ENCODE measurements at regions not wholly inside any gene's neighbourhood (a gene's known extent, or its start where the extent isn't known, plus 50 kb on each side); places are given as distances from the start of the nearest gene placed in this dataset.

- DNase-seq (ENCODE audit: low read depth), result no peak
Measured at GRCh38 chr3:70840106-70840870, 527.9 kb upstream of the MDFIC2 start.

GRCh38 chr3:70833239-70833960, 521.0 kb upstream of the MDFIC2 start:
- DNase-seq (ENCODE audit: low read depth), result no peak

DNA sequence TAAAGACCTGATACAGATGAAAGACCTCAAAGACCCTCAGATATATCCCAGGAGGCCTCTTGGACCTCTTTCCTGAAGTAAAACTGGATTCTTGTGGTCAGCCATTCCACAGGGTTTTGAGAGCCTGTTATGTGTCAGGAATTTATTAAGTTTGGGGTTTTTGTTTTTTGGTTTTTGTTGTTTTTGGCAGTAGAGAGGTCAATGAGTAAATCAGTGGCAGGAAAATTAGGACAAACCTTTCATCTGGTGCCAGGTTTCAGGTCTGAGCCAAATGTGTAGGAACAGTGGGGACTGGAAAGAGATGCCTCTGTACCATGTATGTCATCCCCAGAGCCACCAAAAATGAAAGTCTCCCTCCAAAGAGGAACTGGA, 520.4 kb upstream of the MDFIC2 start:
- DNase-seq (ENCODE audit: low read depth), result no peak

- DNase-seq (ENCODE audit: low read depth), result no peak
Measured at GRCh38 chr3:70832089-70832833, 519.8 kb upstream of the MDFIC2 start.

DNA sequence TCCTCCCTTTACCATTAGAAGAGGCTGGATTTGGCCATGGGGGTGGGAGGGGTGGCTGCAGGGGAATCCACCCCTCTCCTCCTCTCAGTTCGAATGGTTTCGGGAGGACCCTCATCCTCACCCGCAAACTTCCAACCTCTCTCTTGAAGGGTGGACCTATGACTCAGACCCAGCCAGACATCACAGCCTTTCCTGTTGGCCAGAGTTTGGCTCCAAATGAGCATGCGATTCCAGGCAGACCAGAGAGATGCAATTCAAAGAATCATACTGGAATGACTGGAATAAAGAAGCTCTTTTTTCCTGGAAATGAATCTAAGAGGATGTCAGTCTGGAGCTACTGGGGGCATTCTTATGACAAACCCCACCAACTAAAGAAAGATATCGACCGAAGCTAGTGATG, 516.7 kb upstream of the MDFIC2 start:
- no peak for DNase-seq (ENCODE audit: low read depth)

DNA sequence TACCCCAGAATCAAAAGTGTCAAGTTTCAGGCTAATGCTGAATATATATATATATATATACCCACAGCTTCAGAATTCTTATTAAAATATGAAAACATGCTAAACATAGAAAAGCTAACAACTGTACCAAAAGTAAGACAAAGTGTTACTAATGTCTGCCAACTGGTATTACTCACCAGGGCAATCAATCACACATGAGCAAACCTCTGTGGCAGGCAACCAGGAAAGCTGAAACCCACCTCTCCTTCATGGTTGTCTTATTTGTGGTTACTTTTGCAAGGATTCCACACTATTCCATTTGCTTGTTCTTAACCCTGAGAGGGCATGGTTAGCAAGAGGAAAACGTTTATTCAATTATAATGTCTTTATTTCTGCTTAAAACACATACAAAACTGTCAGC, 512.3 kb upstream of the MDFIC2 start:
- no peak for DNase-seq (ENCODE audit: low read depth)

DNA sequence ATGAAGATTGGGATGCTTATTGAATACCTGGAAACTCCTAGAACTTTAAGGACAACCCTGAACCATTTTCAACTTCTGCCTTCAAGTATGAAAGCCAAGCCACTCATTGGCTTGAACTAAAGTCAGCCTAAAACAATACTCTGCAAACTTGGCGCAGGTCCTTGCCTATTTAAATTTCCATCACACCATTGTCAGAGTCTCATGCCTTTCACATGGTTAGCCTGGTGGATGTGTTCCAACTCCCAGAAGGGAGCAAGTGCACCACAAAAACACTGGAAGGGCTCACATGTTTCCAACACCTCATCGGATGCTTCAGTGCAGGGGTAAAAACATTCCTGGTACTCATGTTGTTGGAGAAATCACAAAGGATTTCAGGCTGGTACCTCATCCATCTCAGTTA, 511.6 kb upstream of the MDFIC2 start:
- no peak for DNase-seq (ENCODE audit: low read depth)

DNA sequence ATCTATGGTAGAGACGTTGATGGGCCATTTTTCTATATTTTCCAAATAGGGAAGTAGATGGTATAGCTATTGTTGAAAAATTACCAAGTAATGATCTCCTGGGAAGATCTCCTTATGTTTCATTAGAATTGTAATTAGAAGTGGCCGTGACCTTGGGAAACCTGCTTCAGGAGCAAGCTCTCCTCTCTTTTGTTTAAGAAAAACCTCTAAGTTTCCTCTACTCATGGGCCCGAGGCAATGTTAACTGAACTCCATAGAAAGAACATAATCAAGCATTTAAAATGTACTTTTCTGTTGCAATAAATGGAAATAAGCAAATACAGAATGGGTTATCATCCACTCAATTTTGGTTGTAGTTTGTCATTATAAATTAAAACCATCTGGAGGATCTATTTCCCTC, 511.2 kb upstream of the MDFIC2 start:
- DNase-seq (ENCODE audit: low read depth), result no peak

- no peak for DNase-seq (ENCODE audit: low read depth)
Measured at GRCh38 chr3:70822669-70823068, 510.2 kb upstream of the MDFIC2 start.

GRCh38 chr3:70821602-70822001, 509.2 kb upstream of the MDFIC2 start:
- no peak for DNase-seq (ENCODE audit: low read depth)

- no peak for DNase-seq (ENCODE audit: low read depth)
Measured at GRCh38 chr3:70820397-70820796, 508.0 kb upstream of the MDFIC2 start.

DNA sequence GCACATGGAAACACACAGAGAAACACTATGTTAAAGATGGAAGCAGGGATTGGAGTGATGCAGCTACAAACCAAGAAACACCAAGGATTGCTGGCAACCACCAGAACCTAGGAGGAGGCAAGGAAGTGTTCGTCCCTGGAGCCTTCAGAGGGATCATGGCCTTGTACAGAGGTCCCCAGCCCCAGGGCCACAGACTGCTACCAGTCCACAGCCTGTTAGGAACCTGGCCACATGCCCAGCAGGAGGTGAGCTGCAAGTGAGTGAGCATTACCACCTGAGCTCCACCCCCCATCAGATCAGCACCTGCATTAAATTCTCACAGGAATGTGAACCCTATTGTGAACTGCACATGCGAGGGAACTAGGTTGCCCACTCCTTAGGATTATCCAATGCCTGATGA, 505.7 kb upstream of the MDFIC2 start:
- no peak for DNase-seq (ENCODE audit: low read depth)

DNA sequence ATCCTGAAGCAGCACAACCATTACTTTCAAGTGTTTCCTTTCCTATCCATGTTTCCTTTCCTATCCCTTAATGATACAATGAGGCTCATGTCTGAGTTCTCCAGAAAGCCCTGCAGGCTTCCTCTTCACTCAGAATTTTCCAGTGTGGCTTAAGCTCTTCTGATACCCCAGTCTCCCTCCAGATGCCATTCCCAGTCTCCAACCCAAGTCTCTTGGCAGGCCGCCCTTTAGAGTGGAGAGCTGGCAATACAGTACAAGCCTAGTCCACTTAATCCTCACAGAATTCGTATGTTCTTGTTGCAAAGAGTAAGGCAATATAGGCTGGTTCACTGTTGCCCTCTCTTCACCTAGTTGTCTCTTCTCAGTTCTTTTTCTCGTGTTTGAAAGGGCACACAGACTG, 503.9 kb upstream of the MDFIC2 start:
- DNase-seq (ENCODE audit: low read depth), result no peak

- DNase-seq (ENCODE audit: low read depth), result no peak
Measured at GRCh38 chr3:70815817-70816216, 503.4 kb upstream of the MDFIC2 start.

GRCh38 chr3:70813311-70813710, 500.9 kb upstream of the MDFIC2 start:
- no peak for DNase-seq (ENCODE audit: low read depth)

DNA sequence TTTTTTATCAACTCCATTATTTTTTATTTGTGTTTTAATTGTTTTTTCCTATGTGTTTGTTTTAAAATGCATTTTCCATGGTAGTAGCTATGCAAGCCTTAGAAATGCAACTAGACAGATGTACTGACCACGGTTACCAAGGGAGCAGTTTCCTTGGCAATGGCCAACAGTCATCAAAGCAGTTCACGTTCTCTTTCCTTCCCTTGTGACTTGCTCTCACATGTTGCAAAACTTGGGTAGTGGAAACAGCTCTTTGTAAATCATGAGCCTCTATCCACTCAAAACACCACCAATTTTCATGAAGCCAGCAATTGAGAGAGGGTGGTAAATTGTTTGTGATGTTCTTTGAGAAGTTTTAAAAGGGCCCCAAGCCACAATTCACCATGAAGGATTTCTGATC, 499.4 kb upstream of the MDFIC2 start:
- DNase-seq (ENCODE audit: low read depth), result no peak

DNA sequence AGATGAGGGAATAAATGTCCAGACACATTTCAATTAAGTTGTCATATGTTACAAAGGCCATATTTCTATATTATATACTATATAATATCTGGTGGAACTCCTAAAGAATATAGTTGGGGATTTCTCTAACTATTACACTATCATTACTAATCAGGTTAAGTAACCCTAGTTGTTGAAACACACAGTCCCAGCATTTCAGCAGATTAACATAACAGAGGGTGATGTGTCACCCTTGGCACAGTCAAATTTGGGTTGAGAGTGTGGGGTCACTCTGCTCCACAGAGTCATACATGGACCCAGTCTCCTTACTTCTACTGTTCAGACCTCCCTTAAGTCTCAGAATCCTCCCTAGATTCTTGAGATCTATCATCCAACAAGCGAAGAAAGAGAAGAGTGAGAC, 496.4 kb upstream of the MDFIC2 start:
- DNase-seq (ENCODE audit: low read depth), result no peak

DNA sequence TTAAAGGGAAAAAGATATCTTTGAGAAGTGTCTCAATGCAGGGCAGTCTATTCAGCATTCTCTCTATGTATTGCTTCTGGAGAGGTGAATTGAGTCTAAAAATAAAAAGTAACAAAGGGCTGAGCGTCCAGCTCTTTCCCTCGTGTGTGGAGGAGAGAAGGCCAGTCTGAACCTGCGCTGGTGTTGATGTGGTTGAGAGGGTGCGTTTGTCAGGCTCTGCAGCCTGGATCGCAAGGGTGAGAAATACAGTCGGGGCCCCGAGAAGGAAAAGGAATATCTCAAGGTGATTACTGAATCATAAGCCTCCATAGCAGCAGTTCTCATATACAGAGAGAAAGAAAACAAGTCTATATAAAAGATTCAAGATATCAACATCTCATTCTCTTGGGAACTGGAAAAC, 494.1 kb upstream of the MDFIC2 start:
- no peak for DNase-seq (ENCODE audit: low read depth)

- DNase-seq (ENCODE audit: low read depth), result no peak
Measured at GRCh38 chr3:70806021-70806420, 493.6 kb upstream of the MDFIC2 start.

- DNase-seq (ENCODE audit: low read depth), result no peak
Measured at GRCh38 chr3:70805061-70805889, 492.8 kb upstream of the MDFIC2 start.

GRCh38 chr3:70803891-70804290, 491.5 kb upstream of the MDFIC2 start:
- no peak for DNase-seq (ENCODE audit: low read depth)

DNA sequence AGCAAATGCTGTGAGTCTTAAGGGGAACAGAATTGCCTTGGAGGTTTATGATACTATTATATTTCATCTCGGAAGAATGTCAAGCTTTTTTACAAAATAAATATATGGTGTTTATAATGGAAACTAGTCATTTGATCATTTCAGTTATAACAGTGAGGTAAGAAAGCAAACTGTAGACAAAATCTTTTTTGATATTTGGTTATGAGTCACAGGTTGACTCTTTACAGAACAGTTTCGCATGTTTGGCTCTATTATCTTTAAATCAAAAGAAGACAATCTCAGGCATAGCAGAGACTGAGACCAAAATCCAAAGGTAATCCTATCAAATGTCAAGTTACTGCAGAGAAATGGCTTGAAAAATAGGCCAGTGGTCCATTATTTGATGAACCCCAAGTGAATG, 490.9 kb upstream of the MDFIC2 start:
- DNase-seq (ENCODE audit: low read depth), result no peak

Measured in stimulated activated CD8-positive, alpha-beta memory T cell treated with anti-CD3 and anti-CD28 coated beads, Interleukin-4, amount 100 ng/mL, for 24 hours (primary cell).